HG02884 (cell line): ENCODE measurements at regions not wholly inside any gene's neighbourhood (a gene's known extent, or its start where the extent isn't known, plus 50 kb on each side); places are given as distances from the start of the nearest gene placed in this dataset.

Experiments
- ATAC-seq: cut with Tn5 transposase; IDR thresholded peaks from one replicate; pipeline ENCODE4 v1.9.1; 2021; ENCODE audit warnings: mild to moderate bottlenecking, moderate library complexity; ENCODE audit not compliant: unreplicated experiment

DNA sequence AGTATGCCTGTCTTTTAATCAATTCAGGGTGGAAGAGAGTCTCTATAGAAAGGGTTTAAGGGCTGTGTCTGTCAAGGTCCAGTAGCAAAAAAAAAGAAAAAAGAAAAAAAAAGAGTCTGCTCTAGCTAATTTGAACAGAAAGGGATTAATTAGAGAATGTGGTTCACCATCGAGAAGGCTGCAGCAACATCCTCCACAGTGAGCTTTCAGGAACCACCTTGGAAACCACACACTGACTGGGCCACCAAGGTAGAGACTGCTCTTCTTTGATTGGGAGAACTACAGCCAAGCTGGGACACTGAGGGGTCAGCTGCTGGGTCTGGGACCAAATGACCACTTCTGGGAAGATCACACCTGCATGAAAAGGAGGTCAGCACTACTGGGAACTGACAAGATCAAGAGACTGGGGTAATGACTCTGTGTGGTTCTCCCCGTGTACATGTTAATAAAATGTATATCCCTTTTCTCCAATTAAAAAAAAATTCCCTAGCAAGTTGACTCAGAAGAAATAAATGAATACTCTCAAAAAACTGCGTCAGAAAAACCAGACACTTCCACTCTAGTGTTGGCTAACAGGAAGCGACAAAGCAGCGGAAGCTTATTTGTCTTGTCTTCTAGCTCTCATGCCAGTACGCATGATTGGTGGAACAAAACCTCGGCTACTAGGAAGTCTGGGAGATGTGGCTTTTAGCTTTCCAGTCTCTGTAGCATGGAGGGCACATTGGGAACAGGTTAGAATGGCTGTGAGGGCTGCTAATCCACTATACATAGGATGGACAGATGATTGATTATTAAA is 60.0 kb upstream of the IVNS1ABP start:
- no peak for ATAC-seq

DNA sequence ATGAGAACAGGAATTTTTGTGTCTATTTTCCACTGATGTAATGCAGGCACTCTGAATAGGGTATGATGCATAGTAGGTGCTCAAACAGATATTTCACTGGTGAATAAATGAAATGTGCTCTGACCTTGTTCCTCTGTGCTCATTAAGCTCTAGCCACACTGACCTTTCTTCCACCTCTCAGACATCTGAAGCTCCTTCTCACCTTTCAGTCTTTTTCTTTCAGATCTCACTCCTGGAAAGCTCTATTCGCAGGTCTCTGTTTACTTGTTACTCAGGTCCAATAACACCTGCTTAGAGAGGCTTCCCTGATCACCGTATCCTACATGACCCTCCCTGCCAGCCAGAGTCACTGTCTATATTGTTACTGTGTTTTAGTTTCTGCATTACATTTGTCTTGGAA is 59.2 kb upstream of the IVNS1ABP start:
- no peak for ATAC-seq

DNA sequence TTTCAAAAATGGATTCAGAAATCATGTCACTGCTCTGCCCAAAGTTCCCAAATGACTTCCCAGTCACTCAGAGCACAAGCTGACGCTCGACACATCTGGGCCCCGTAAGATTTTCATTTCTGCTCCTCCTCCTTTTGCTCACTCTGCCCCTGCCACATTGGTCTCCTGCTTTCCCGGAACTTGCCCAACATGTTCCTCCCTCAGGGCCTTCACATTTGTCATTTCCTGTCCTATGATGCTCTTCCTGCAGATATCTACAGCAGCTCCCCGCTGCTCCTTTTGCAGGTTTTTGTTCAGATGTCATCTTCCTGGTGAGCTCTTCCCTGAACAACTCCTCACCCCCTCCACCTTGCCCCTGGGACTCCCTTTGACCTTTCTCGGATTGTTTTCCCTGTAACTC is 58.5 kb upstream of the IVNS1ABP start:
- no peak for ATAC-seq

DNA sequence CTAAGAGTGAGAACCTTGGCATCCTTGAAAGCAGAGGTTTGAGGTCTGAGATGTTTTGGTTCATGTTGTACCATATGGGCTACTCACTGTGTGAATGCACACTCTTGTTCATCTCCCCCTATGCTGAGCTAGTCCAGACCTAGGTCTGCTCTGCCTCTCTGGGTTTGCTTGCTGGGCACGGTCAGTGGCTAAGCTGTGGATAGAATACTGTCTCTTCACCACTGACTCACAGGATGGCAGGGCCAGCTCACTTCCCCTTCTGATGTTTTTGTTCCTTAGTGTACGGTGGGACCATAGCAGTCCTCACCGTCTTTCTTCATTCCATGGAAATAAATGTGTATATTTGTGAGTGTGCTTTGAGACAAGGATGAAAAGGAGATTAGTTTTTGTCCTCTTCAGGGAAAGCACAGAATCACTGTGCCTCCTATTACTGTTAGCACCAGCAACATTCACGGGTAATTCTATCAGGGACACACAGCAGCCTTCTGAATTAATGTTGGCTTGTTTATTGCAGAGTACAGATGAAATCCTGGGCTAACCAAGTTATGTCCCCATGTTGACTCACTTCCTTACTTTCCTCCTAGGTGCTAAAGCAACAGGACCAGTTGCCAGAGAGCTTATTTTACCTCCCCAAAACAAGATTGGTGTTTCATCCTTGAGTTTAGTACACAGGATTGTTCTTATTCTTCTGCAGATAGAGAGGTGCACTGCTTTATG is 56.9 kb upstream of the IVNS1ABP start:
- ATAC-seq = no peak

DNA sequence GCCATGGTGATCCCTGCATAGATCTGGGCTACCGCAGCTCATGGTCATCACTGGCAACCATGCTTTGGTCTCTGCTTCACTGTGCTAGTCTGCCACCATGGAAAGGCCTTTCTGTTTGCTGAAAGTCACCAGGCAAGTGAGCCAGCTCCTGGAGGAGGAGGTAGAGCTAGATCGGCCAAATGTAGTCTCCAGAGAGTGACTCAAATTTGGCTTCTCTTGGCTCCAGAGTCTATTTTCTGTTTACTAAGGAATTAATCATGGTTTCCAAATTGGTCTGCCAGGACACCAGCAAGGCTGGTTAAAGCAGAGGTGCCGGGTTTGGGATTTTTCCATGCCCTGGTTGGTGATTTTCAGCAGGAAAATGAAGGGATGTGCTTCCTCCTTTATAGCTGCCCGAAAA is 52.7 kb upstream of the IVNS1ABP start:
- no peak for ATAC-seq

DNA sequence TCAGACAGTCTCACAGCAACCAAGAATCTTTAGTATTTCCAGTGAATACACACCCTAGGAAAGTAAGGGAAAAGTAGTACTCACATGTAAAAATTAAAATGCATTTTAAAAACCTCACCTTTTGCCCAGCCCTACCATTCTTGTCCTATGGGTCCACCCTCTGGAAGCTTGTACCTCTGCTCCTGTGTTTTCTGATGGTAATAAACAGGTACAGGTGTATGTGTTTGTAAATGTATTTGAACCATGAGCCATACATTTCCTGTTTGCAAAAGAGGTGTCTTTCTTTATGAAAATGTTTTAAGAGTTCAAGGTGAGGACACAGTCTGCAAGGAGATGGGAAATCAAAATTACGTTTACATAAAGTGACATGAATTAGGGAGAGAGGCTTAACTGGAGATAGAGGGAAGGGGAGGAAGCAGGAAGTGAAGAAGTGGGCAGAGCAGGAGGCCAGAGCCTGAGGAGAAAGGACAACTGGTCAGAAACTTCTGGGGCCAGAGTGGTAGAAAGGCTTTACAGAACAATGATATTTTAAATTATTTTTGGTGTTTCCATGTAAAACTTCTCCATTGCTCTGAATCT is 52.0 kb upstream of the IVNS1ABP start:
- no peak for ATAC-seq

DNA sequence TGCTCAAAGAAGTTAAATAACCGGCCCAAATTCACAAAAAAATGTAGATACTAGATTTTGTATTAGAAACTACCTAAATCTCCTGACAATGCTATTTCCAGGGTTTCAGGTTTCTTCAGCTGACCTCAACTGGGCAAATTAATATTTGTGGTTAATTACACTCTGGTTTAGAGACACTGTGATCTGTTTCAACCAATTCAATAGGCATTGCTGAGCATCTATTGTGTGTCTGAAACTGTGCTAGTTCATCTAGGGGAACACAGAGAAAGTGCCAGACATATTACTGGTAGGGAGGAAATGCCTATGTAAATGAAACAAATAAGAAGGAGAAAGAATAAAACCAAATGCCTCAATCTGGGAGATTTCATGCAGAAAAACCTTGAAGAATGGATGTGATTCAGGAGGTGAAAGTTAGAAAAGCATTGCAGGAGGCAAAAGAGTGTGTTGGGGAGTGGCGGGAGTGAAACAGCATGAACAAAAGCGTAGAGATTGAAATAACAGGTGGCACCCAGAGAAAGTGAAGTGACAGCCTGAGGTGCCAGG is 51.3 kb upstream of the IVNS1ABP start:
- ATAC-seq = no peak

DNA sequence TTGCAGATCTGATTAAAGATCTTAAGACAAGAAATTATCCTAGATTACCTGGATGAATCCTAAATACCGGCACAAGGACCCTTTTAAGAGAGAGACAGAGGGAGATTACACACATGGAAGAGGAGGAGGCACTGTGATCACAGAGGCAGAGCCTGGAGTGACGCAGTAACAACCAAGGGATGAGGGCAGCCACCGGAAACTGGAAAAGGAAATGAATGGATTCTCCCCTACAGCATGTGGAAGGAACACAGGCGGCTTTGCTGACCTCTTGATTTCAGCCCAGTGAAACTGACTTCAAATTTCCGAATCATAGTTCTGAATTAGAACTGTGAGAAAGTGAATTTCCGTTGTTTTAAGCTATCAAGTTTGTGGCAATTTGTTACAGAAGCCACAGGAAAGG is 50.2 kb upstream of the IVNS1ABP start:
- ATAC-seq = no peak
